Mesendoderm (in vitro differentiated cells): ENCODE measurements at regions not wholly inside any gene's neighbourhood (a gene's known extent, or its start where the extent isn't known, plus 50 kb on each side); places are given as distances from the start of the nearest gene placed in this dataset.

Experiments used
- DNase-seq: peaks from one replicate; pipeline ENCODE4 v3.0.0; 2013
- H2AK5ac ChIP-seq: 2 replicates; pipeline ENCODE4 v1.6.1; 2013; ENCODE audit warnings: low read length, inconsistent platforms
- H2BK120ac ChIP-seq: 2 replicates; pipeline ENCODE4 v1.6.1; 2013; ENCODE audit warnings: low read depth, mild to moderate bottlenecking, low read length, moderate library complexity, mixed read lengths
- H2BK15ac ChIP-seq: replicated peaks from 2 replicates; pipeline ENCODE4 v1.6.1; 2013; ENCODE audit warnings: low read depth, mild to moderate bottlenecking, moderate library complexity
- H2BK5ac ChIP-seq: 2 replicates; pipeline ENCODE4 v1.6.1; 2013; ENCODE audit warnings: low read length, inconsistent platforms
- H3K18ac ChIP-seq: 2 replicates; pipeline ENCODE4 v1.6.1; 2013; ENCODE audit warnings: mild to moderate bottlenecking, low read length, mixed read lengths
- H3K23ac ChIP-seq: one replicate; pipeline ENCODE4 v1.6.1; 2013; ENCODE audit warnings: low read length
- H3K27ac ChIP-seq: 2 replicates; pipeline ENCODE4 v1.5.1; 2013; ENCODE audit warnings: low read depth, mild to moderate bottlenecking, inconsistent platforms, low read length, moderate library complexity
- H3K27me3 ChIP-seq: 2 replicates; pipeline ENCODE4 v1.6.1; 2013; ENCODE audit warnings: low read length, control low read depth, mild to moderate bottlenecking, inconsistent platforms; ENCODE audit not compliant: insufficient read depth, poor library complexity
- H3K36me3 ChIP-seq: 2 replicates; pipeline ENCODE4 v1.6.1; 2013; ENCODE audit warnings: low read length, inconsistent platforms; ENCODE audit not compliant: control insufficient read depth, insufficient read depth
- H3K4ac ChIP-seq: one replicate; pipeline ENCODE4 v1.6.1; 2013; ENCODE audit warnings: low read depth, mild to moderate bottlenecking, low read length, moderate library complexity
- H3K4me1 ChIP-seq: 2 replicates; pipeline ENCODE4 v1.6.1; 2013; ENCODE audit warnings: low read depth, low read length, inconsistent platforms; ENCODE audit not compliant: control insufficient read depth
- H3K4me2 ChIP-seq: 2 replicates; pipeline ENCODE4 v1.6.1; 2013; ENCODE audit warnings: low read length
- H3K4me3 ChIP-seq: 2 replicates; pipeline ENCODE4 v1.5.1; 2013; ENCODE audit warnings: mild to moderate bottlenecking, low read length
- H3K56ac ChIP-seq: one replicate; pipeline ENCODE4 v1.6.1; 2013; ENCODE audit warnings: low read length
- H3K79me1 ChIP-seq: 2 replicates; pipeline ENCODE4 v1.6.1; 2013; ENCODE audit warnings: low read length, inconsistent platforms
- H3K79me2 ChIP-seq: 2 replicates; pipeline ENCODE4 v1.6.1; 2013; ENCODE audit warnings: mild to moderate bottlenecking, low read length; ENCODE audit not compliant: control insufficient read depth, insufficient read depth
- H3K9ac ChIP-seq: 2 replicates; pipeline ENCODE4 v1.6.1; 2013; ENCODE audit warnings: low read length, inconsistent platforms
- H4K5ac ChIP-seq: one replicate; pipeline ENCODE4 v1.6.1; 2013; ENCODE audit warnings: low read length
- H4K8ac ChIP-seq: one replicate; pipeline ENCODE4 v1.6.1; 2013; ENCODE audit warnings: low read depth, mild to moderate bottlenecking, control low read depth, low read length, moderate library complexity
- WGBS: extraction: QIAGEN DNeasy Blood & Tissue Kit; methylation state at CpG from one replicate; pipeline ENCODE4 v1.1.7; 2013; ENCODE audit warnings: low lambda C conversion rate, missing lambda C conversion rate; ENCODE audit not compliant: insufficient coverage; ENCODE audit errors: extremely low coverage; 5-methylcytosine and 5-hydroxymethylcytosine counted together

DNA sequence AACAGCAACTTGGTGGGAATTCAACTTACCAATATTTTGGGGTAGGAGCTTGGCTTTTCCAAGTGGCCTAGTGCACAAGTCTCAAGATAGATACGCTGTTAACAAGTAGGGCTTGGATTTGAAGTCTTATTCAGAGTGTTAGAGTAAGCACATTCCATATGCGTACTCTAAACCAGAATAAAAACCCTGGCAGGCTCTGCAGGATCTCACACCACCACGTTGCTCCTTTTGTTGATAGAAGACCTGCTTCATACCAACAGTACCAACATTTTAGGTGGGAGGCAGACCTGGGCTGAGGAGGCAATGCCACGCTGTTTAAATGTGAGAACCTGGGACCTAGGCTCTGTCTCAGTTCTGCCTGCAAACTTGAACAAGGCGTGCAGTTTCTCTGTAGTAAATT lies 214.0 kb downstream of the RNF144A start:
- Histone ChIP-seq H2AK5ac (no peak overlapping the region), H3K23ac (no peak overlapping the region), H3K79me1 (no peaks in the 10 kb centered on the region), H2BK15ac (no peak overlapping the region), H3K9ac (no peak overlapping the region), H2BK5ac (no peak overlapping the region), H3K4me3 (no peak overlapping the region), H2BK120ac (no peak overlapping the region), H3K4ac (no peak overlapping the region), H3K4me2 (no peak overlapping the region), H3K4me1 (no peaks in the 10 kb centered on the region), H3K18ac (no peak overlapping the region), H4K8ac (no peak overlapping the region), H4K5ac (no peak overlapping the region), H3K79me2 (no peaks in the 10 kb centered on the region), H3K56ac (no peak overlapping the region), H3K27me3 (no peaks in the 10 kb centered on the region), H3K27ac (no peak overlapping the region), H3K36me3 (no peaks in the 10 kb centered on the region)
- no CpG with 5 or more reads among the region's 5 CpGs for WGBS
- no peak for DNase-seq

DNA sequence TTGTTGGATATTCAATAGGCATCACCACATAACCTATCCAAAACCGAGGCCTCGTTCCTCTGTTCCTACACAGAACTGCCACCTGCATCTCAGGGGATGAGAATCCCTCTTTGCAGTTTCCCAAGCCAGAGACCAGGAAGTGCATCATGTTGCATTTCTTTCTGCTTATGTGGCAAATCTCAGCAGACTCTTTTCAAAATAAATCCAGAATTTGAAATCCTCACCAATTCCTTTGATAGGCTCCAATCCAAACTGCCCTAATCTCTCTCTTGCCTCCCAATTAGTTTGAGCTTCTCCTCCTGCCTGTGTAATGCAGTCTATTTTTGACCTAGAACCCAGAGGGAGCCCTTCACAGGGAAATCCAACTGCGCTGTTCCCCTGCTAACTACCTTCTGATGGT lies 215.5 kb downstream of the RNF144A start:
- Histone ChIP-seq H3K79me1 (no peaks in the 10 kb centered on the region), H2AK5ac (no peak overlapping the region), H3K36me3 (no peaks in the 10 kb centered on the region), H2BK5ac (no peak overlapping the region), H3K9ac (no peak overlapping the region), H2BK120ac (no peak overlapping the region), H3K56ac (no peak overlapping the region), H3K4me2 (no peak overlapping the region), H4K5ac (no peak overlapping the region), H3K27me3 (no peaks in the 10 kb centered on the region), H4K8ac (no peak overlapping the region), H3K79me2 (no peaks in the 10 kb centered on the region), H3K4me3 (no peak overlapping the region), H2BK15ac (no peak overlapping the region), H3K23ac (no peak overlapping the region), H3K4ac (no peak overlapping the region), H3K4me1 (no peaks in the 10 kb centered on the region), H3K27ac (no peak overlapping the region), H3K18ac (no peak overlapping the region)
- DNase-seq = peak; percentile 10
- WGBS = no CpG with 5 or more reads among the region's 3 CpGs

DNA sequence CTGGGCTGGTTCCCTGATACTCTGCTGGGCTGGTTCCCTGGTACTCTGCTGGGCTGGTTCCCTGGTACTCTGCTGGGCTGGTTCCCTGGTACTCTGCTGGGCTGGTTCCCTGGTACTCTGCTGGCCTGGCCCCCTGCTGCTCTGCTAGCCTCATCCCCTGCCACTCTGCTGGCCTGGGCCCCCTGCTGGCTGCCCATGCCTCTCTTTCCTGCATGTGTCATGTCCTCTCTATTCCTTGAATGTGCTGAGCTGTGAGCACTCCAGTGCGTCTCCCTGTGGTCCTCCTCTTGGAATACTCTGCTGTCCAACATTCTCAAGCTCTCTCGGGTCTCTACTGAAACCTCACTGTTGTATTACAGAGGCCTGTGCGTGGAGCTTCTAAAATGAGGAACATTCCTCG lies 216.3 kb downstream of the RNF144A start:
- Histone ChIP-seq H3K79me2 (no peaks in the 10 kb centered on the region), H3K4ac (no peak overlapping the region), H3K4me3 (no peak overlapping the region), H3K27me3 (no peaks in the 10 kb centered on the region), H3K56ac (no peak overlapping the region), H3K4me2 (no peak overlapping the region), H3K23ac (no peak overlapping the region), H2BK15ac (no peak overlapping the region), H3K36me3 (no peaks in the 10 kb centered on the region), H3K4me1 (no peaks in the 10 kb centered on the region), H2AK5ac (no peak overlapping the region), H3K79me1 (no peaks in the 10 kb centered on the region), H2BK120ac (no peak overlapping the region), H3K18ac (no peak overlapping the region), H3K9ac (no peak overlapping the region), H4K8ac (no peak overlapping the region), H4K5ac (no peak overlapping the region), H2BK5ac (no peak overlapping the region), H3K27ac (no peak overlapping the region)
- no CpG with 5 or more reads among the region's 4 CpGs for WGBS
- DNase-seq = peak; percentile 77

DNA sequence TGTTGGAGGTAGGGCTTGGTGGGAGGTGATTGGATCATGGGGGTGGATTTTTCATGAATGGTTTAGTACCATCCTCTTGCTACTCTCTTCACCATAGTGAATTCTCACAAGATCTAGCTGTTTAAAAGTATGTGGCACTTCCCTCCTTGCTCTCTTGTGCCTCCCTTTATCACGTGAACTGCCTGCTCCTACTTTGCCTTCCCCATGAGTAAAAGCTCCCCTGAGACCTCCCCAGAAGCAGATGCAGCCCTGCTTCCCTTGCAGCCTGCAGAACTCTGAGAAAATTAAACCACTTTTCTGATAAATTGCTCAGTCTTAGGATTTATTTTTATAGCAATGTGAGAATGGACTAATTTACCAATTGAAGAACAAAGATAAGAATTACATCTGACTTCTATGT lies 223.1 kb downstream of the RNF144A start:
- WGBS = no CpG with 5 or more reads among the region's 1 CpG
- no peaks in the 10 kb centered on the region for H3K79me1 ChIP-seq
- H2AK5ac ChIP-seq = no peak overlapping the region
- no peak overlapping the region for H3K9ac ChIP-seq
- H3K4me1 ChIP-seq = no peaks in the 10 kb centered on the region
- H2BK5ac ChIP-seq = no peak overlapping the region
- H3K18ac ChIP-seq = no peak overlapping the region
- no peaks in the 10 kb centered on the region for H3K27me3 ChIP-seq
- no peak overlapping the region for H3K4me3 ChIP-seq
- H3K56ac ChIP-seq = no peak overlapping the region
- H2BK120ac ChIP-seq = no peak overlapping the region
- no peak overlapping the region for H3K23ac ChIP-seq
- H3K36me3 ChIP-seq = no peaks in the 10 kb centered on the region
- no peak overlapping the region for H4K8ac ChIP-seq
- H3K79me2 ChIP-seq = no peaks in the 10 kb centered on the region
- H3K4me2 ChIP-seq = no peak overlapping the region
- no peak overlapping the region for H3K27ac ChIP-seq
- no peak overlapping the region for H2BK15ac ChIP-seq
- H3K4ac ChIP-seq = no peak overlapping the region
- no peak overlapping the region for H4K5ac ChIP-seq
- DNase-seq = no peak

DNA sequence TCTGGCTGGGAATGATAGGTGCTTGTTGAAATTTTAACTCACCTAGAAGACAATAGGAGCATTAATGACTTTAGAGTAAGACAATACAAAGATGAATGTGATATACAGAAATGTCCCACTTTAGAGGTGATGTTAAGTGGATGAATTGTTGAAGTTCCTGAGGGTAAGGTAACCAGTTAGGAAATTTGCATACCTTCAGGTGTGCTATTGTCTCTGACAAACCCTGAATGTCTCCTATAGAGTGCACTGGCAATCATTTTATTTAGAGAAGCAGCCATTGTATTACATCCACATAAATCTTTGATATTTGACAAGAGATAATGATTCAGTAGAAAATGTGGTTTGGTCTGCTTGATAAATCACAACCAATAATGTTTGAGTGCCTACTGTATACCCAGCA lies 228.5 kb downstream of the RNF144A start:
- Histone ChIP-seq H4K5ac (no peak overlapping the region), H2BK15ac (no peak overlapping the region), H4K8ac (no peak overlapping the region), H2BK120ac (no peak overlapping the region), H3K4me2 (no peak overlapping the region), H3K36me3 (no peaks in the 10 kb centered on the region), H3K4me1 (no peaks in the 10 kb centered on the region), H3K18ac (no peak overlapping the region), H3K27ac (no peak overlapping the region), H2AK5ac (no peak overlapping the region), H3K4me3 (no peak overlapping the region), H3K9ac (no peak overlapping the region), H3K27me3 (no peaks in the 10 kb centered on the region), H3K4ac (no peak overlapping the region), H3K56ac (no peak overlapping the region), H3K79me2 (no peaks in the 10 kb centered on the region), H2BK5ac (no peak overlapping the region), H3K79me1 (no peaks in the 10 kb centered on the region), H3K23ac (no peak overlapping the region)
- DNase-seq = peak; percentile 14

DNA sequence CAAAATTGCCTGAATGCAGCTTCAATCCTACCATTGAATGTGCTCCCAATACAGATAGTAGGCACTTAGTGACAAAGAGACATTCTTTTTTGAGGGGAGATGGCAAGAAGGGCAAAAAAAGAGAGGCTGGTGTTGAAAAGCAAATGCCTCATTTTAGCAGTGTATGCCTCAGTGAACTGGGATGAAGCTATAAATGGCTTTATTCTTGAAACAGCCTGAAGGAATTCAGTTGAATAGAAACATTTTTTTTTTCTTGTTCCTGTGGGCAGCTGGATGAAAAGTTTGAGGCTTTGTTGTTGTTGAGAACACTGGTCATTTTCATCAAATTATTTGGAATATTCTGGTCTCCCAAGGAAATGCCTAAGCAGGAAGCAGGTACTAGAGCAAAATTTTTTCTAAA lies 228.9 kb downstream of the RNF144A start:
- Histone ChIP-seq H4K5ac (no peak overlapping the region), H3K4me1 (no peaks in the 10 kb centered on the region), H4K8ac (no peak overlapping the region), H3K4me3 (no peak overlapping the region), H3K27me3 (no peaks in the 10 kb centered on the region), H3K4me2 (no peak overlapping the region), H3K56ac (no peak overlapping the region), H2BK15ac (no peak overlapping the region), H2BK120ac (no peak overlapping the region), H2BK5ac (no peak overlapping the region), H3K79me1 (no peaks in the 10 kb centered on the region), H2AK5ac (no peak overlapping the region), H3K23ac (no peak overlapping the region), H3K36me3 (no peaks in the 10 kb centered on the region), H3K27ac (no peak overlapping the region), H3K9ac (no peak overlapping the region), H3K18ac (no peak overlapping the region), H3K79me2 (no peaks in the 10 kb centered on the region), H3K4ac (no peak overlapping the region)
- DNase-seq = no peak
